IMR-90 (cell line): ENCODE measurements at regions not wholly inside any gene's neighbourhood (a gene's known extent, or its start where the extent isn't known, plus 50 kb on each side); places are given as distances from the start of the nearest gene placed in this dataset.

Source experiments
- ATAC-seq: fragments of 200-7000 bp; cut with Tn5 transposase; 2 replicates; pipeline ENCODE4 v1.9.1; 2020; ENCODE audit warnings: low read depth, mild to moderate bottlenecking, moderate library complexity
- BruUV-seq: library from RNA; stranded (reverse); fragments of 400-500 nt; replicated peaks from 2 replicates; lab custom pipeline; 2021; lab: Mats Ljungman, UMichigan
- CTCF ChIA-PET: fragments of 300-600 bp; formaldehyde crosslinking; extraction: SDS; loops from one replicate; lab custom pipeline; 2021; ENCODE audit warnings: antibody characterized with exemption; lab: Yijun Ruan, JAX
- POLR2A ChIA-PET: fragments of 300-600 bp; sonication (Branson Sonifier 250); formaldehyde crosslinking; loops from one replicate; lab custom pipeline; 2022; ENCODE audit warnings: antibody characterized with exemption; ENCODE audit not compliant: unreplicated experiment; lab: Charles Lee
- DNase-seq: peaks from one replicate; pipeline ENCODE4 v3.0.0; 2013
- H2AFZ ChIP-seq: replicated peaks from 2 replicates; pipeline ENCODE3; 2013; ENCODE audit warnings: low read length, mild to moderate bottlenecking; ENCODE audit not compliant: poor library complexity
- H2AK5ac ChIP-seq: 2 replicates; pipeline ENCODE4 v1.6.1; 2013; ENCODE audit warnings: low read depth, low read length, inconsistent platforms
- H2AK9ac ChIP-seq: replicated peaks from 2 replicates; pipeline ENCODE3; 2013; ENCODE audit warnings: mild to moderate bottlenecking, low read depth, low read length, moderate library complexity; ENCODE audit not compliant: poor library complexity
- H2BK120ac ChIP-seq: 2 replicates; pipeline ENCODE4 v1.6.1; 2013; ENCODE audit warnings: low read depth, low read length, inconsistent platforms
- H2BK15ac ChIP-seq: 3 replicates; pipeline ENCODE4 v1.6.1; 2013; ENCODE audit warnings: low read depth, low read length, inconsistent platforms
- H2BK20ac ChIP-seq: 2 replicates; pipeline ENCODE4 v1.6.1; 2013; ENCODE audit warnings: low read depth, mild to moderate bottlenecking, inconsistent platforms, low read length, moderate library complexity
- H2BK5ac ChIP-seq: 2 replicates; pipeline ENCODE4 v1.6.1; 2013; ENCODE audit warnings: mild to moderate bottlenecking, low read depth, low read length, inconsistent platforms; ENCODE audit not compliant: poor library complexity, severe bottlenecking
- H3K14ac ChIP-seq: replicated peaks from 2 replicates; pipeline ENCODE4 v1.6.1; 2013; ENCODE audit warnings: low read depth, low read length, inconsistent platforms
- H3K18ac ChIP-seq: 2 replicates; pipeline ENCODE4 v1.6.1; 2013; ENCODE audit warnings: low read depth, low read length, control low read depth
- H3K23ac ChIP-seq: 2 replicates; pipeline ENCODE4 v1.6.1; 2013; ENCODE audit warnings: low read depth, low read length, inconsistent platforms
- H3K27ac ChIP-seq: 2 replicates; pipeline ENCODE4 v1.5.1; 2013; ENCODE audit warnings: mild to moderate bottlenecking, control low read depth, low read length; ENCODE audit not compliant: insufficient read depth
- H3K27me3 ChIP-seq: 2 replicates; pipeline ENCODE4 v1.6.1; 2013; ENCODE audit warnings: low read length; ENCODE audit not compliant: control insufficient read depth, insufficient read depth
- H3K36me3 ChIP-seq: 2 replicates; pipeline ENCODE4 v1.6.1; 2013; ENCODE audit warnings: low read length, mixed read lengths; ENCODE audit not compliant: control insufficient read depth, insufficient read depth
- H3K4ac ChIP-seq: 2 replicates; pipeline ENCODE4 v1.6.1; 2013; ENCODE audit warnings: low read depth, low read length, inconsistent platforms
- H3K4me1 ChIP-seq: 2 replicates; pipeline ENCODE4 v1.6.1; 2013; ENCODE audit warnings: low read length, mixed read lengths; ENCODE audit not compliant: control insufficient read depth, insufficient read depth
- H3K4me2 ChIP-seq: 2 replicates; pipeline ENCODE4 v1.6.1; 2013; ENCODE audit warnings: low read depth, mild to moderate bottlenecking, control low read depth, low read length, moderate library complexity
- H3K4me3 ChIP-seq: 2 replicates; pipeline ENCODE4 v1.5.1; 2013; ENCODE audit warnings: low read depth, mild to moderate bottlenecking, control low read depth, low read length, moderate library complexity; ENCODE audit not compliant: insufficient read depth
- H3K56ac ChIP-seq: 2 replicates; pipeline ENCODE4 v1.6.1; 2013; ENCODE audit warnings: low read length, inconsistent platforms; ENCODE audit not compliant: insufficient read depth; ENCODE audit errors: extremely low read depth
- H3K79me1 ChIP-seq, 2 experiments: 2 replicates each; pipeline ENCODE4 v1.6.1; 2013; ENCODE audit warnings: low read length in 2 of 2, inconsistent platforms in 1 of 2, low read depth in 1 of 2
- H3K9ac ChIP-seq: 2 replicates; pipeline ENCODE4 v1.6.1; 2013; ENCODE audit warnings: low read depth, low read length, control low read depth
- H3K9me1 ChIP-seq: 2 replicates; pipeline ENCODE4 v1.6.1; 2013; ENCODE audit warnings: low read length, inconsistent platforms; ENCODE audit not compliant: insufficient read depth
- H3K9me3 ChIP-seq: 2 replicates; pipeline ENCODE4 v1.6.1; 2013; ENCODE audit warnings: low read length; ENCODE audit not compliant: control insufficient read depth, insufficient read depth
- H4K20me1 ChIP-seq: 2 replicates; pipeline ENCODE4 v1.6.1; 2013; ENCODE audit warnings: low read length, inconsistent platforms; ENCODE audit not compliant: insufficient read depth
- H4K5ac ChIP-seq: 2 replicates; pipeline ENCODE4 v1.6.1; 2013; ENCODE audit warnings: mild to moderate bottlenecking, low read depth, low read length, control low read depth
- H4K8ac ChIP-seq, 2 experiments: 2 replicates each; pipeline ENCODE4 v1.6.1; 2013; ENCODE audit warnings: low read depth in 2 of 2, low read length in 2 of 2, control low read depth in 1 of 2, inconsistent platforms in 1 of 2
- H4K91ac ChIP-seq: 2 replicates; pipeline ENCODE4 v1.6.1; 2013; ENCODE audit warnings: low read depth, low read length, inconsistent platforms; ENCODE audit not compliant: insufficient read depth
- BHLHE40 ChIP-seq: fragments of 150-350 bp; IDR thresholded peaks from 2 replicates; pipeline ENCODE4 v1.6.1; 2016; ENCODE audit warnings: mild to moderate bottlenecking, low read depth, low read length
- CEBPB ChIP-seq: IDR thresholded peaks from 2 replicates; pipeline ENCODE4 v1.6.1; 2012; ENCODE audit warnings: low read depth, low read length, improper control_type of control experiment
- CHD1 ChIP-seq: IDR thresholded peaks from 2 replicates; pipeline ENCODE4 v1.6.1; 2012; ENCODE audit warnings: low read depth, low read length, improper control_type of control experiment
- CTCF ChIP-seq: conservative IDR thresholded peaks from 2 replicates; pipeline ENCODE4 v1.5.1; 2012; ENCODE audit warnings: mild to moderate bottlenecking, low read depth, low read length, improper control_type of control experiment
- ELK1 ChIP-seq: fragments of 150-350 bp; IDR thresholded peaks from 2 replicates; pipeline ENCODE4 v1.6.1; 2016; ENCODE audit warnings: low read depth, mild to moderate bottlenecking, low read length, moderate library complexity, borderline replicate concordance
- FOS ChIP-seq: fragments of 150-350 bp; IDR thresholded peaks from 2 replicates; pipeline ENCODE4 v1.6.1; 2016; ENCODE audit warnings: low read depth, low read length
- MAFK ChIP-seq: IDR thresholded peaks from 2 replicates; pipeline ENCODE4 v1.6.1; 2012; ENCODE audit warnings: low read depth, low read length, improper control_type of control experiment
- MAZ ChIP-seq: IDR thresholded peaks from 2 replicates; pipeline ENCODE4 v1.6.1; 2012; ENCODE audit warnings: low read depth, mild to moderate bottlenecking, low read length, improper control_type of control experiment, moderate library complexity, borderline replicate concordance
- MXI1 ChIP-seq: IDR thresholded peaks from 2 replicates; pipeline ENCODE4 v1.6.1; 2012; ENCODE audit warnings: low read depth, mild to moderate bottlenecking, low read length, moderate library complexity, borderline replicate concordance
- NFE2L2 ChIP-seq: fragments of 150-350 bp; IDR thresholded peaks from 2 replicates; pipeline ENCODE4 v1.6.1; 2016; ENCODE audit warnings: low read depth, mild to moderate bottlenecking, low read length
- POLR2A ChIP-seq: IDR thresholded peaks from 2 replicates; pipeline ENCODE4 v1.6.1; 2012; ENCODE audit warnings: mild to moderate bottlenecking, low read depth, low read length
- RAD21 ChIP-seq: IDR thresholded peaks from 2 replicates; pipeline ENCODE4 v1.6.1; 2012; ENCODE audit warnings: low read length, improper control_type of control experiment
- RCOR1 ChIP-seq: IDR thresholded peaks from 2 replicates; pipeline ENCODE4 v1.6.1; 2012; ENCODE audit warnings: mild to moderate bottlenecking, low read length, improper control_type of control experiment; ENCODE audit not compliant: insufficient replicate concordance
- RFX5 ChIP-seq: IDR thresholded peaks from 2 replicates; pipeline ENCODE4 v1.8.0; 2012; ENCODE audit warnings: low read depth, mild to moderate bottlenecking, low read length, moderate library complexity
- SMC3 ChIP-seq: fragments of 150-350 bp; IDR thresholded peaks from 2 replicates; pipeline ENCODE4 v1.6.1; 2016; ENCODE audit warnings: low read depth, mild to moderate bottlenecking, antibody characterized with exemption, low read length, moderate library complexity
- USF2 ChIP-seq: fragments of 150-350 bp; IDR thresholded peaks from 2 replicates; pipeline ENCODE4 v1.6.1; 2017; ENCODE audit warnings: mild to moderate bottlenecking, antibody characterized with exemption, low read length, low read depth
- dilution Hi-C: fragments of 300-500 bp; cut with HindIII; formaldehyde crosslinking; loops from one replicate; pipeline ENCODE4 v1.14.3; 2018; ENCODE audit warnings: low sequenced_read_pairs; ENCODE audit not compliant: unreplicated experiment
- in situ Hi-C: fragments of 300-500 bp; cut with MboI; formaldehyde crosslinking; loops from 3 replicates; pipeline ENCODE4 v1.14.3; 2019; ENCODE audit warnings: low sequenced_read_pairs, inconsistent platforms, mixed read lengths
- intact Hi-C: fragments of 100-400 bp; cut with micrococcal nuclease; formaldehyde crosslinking; loops from 2 replicates; pipeline ENCODE4 v1.10.0; 2022

- Histone ChIP-seq H3K79me1 (no peaks in the 10 kb centered on the region), H3K36me3 (no peaks in the 10 kb centered on the region), H2AK5ac (no peak overlapping the region), H3K4me3 (no peak overlapping the region), H3K27ac (no peak overlapping the region), H3K18ac (no peak overlapping the region), H3K9ac (no peak overlapping the region), H3K9me1 (peaks cover 2% of the 10 kb centered on the region; the same call in 1 of the 2 replicates), H4K20me1 (no peaks in the 10 kb centered on the region), H4K8ac (no peak overlapping the region), H4K5ac (no peak overlapping the region), H2BK5ac (no peak overlapping the region), H3K14ac (no peak overlapping the region), H4K91ac (no peak overlapping the region), H2AK9ac (no peak overlapping the region), H2AFZ (no peak overlapping the region), H3K4me1 (peaks cover 3% of the 10 kb centered on the region), H3K4ac (no peak overlapping the region), H2BK20ac (no peak overlapping the region), H3K27me3 (no peaks in the 10 kb centered on the region), H2BK15ac (no peak overlapping the region), H2BK120ac (no peak overlapping the region), H3K4me2 (no peak overlapping the region), H3K56ac (no peak overlapping the region), H3K9me3 (peaks cover 11% of the 10 kb centered on the region; the same call in 1 of the 2 replicates), H3K23ac (no peak overlapping the region)
- no peak for TF ChIP-seq USF2
- no peak for TF ChIP-seq BHLHE40
- TF ChIP-seq POLR2A: no peak
- no peak for TF ChIP-seq CHD1
- no peak for TF ChIP-seq RFX5
- TF ChIP-seq MAZ: no peak
- no peak for TF ChIP-seq CEBPB
- TF ChIP-seq ELK1: no peak
- TF ChIP-seq MXI1: no peak
- no peak for TF ChIP-seq RCOR1
- no peak for TF ChIP-seq NFE2L2
- TF ChIP-seq MAFK: no peak
- TF ChIP-seq CTCF: no peak
- no peak for TF ChIP-seq RAD21
- no peak for TF ChIP-seq FOS
- TF ChIP-seq SMC3: no peak
- intact Hi-C loops: no loop called here
- in situ Hi-C loops: no loop called here
- no TSS peak for BruUV-seq
- no peak for DNase-seq
- ATAC-seq: no peak
- CTCF ChIA-PET: no interaction called here
- POLR2A ChIA-PET: no interaction called here
- dilution Hi-C loops: no loop called here
Observed at GRCh38 chr2:61675204-61675603, 137.0 kb upstream of the XPO1 start.
